CD4-positive, alpha-beta memory T cell (primary cell): ENCODE measurements at regions not wholly inside any gene's neighbourhood (a gene's known extent, or its start where the extent isn't known, plus 50 kb on each side); places are given as distances from the start of the nearest gene placed in this dataset.
"Not testable (repeated sequence)": the region's sequence is repeated elsewhere in the genome, so short reads cannot be mapped to it uniquely, and the experiment has no call there.

Experiments
- CTCF ChIA-PET: fragments of 350-600 bp; sonication (Branson Sonifier 250); formaldehyde crosslinking; loops from one replicate; lab custom pipeline; 2021; ENCODE audit warnings: inconsistent platforms; ENCODE audit not compliant: partially characterized antibody; lab: Charles Lee
- POLR2A ChIA-PET: fragments of 350-600 bp; sonication (Branson Sonifier 250); formaldehyde crosslinking; loops from one replicate; lab custom pipeline; 2021; ENCODE audit not compliant: partially characterized antibody; lab: Charles Lee
- DNase-seq, 5 donors: peaks; one replicate each; pipeline versions ENCODE4 v3.0.0 to v3.0.0-alpha.2; 2020 to 2022; ENCODE audit warnings: mixed read lengths in 1 of 5
- H3K27ac ChIP-seq: one replicate; pipeline ENCODE4 v1.7.0; 2013; ENCODE audit warnings: low read depth, low read length
- H3K27me3 ChIP-seq: 2 replicates; pipeline ENCODE4 v1.7.0; 2013; ENCODE audit warnings: mild to moderate bottlenecking, low read length, moderate library complexity; ENCODE audit not compliant: insufficient read depth
- H3K36me3 ChIP-seq: 2 replicates; pipeline ENCODE4 v1.7.0; 2013; ENCODE audit warnings: mild to moderate bottlenecking, low read length, moderate library complexity; ENCODE audit not compliant: insufficient read depth
- H3K4me1 ChIP-seq: 2 replicates; pipeline ENCODE4 v1.7.0; 2013; ENCODE audit warnings: mild to moderate bottlenecking, low read length, moderate library complexity; ENCODE audit not compliant: insufficient read depth
- H3K4me3 ChIP-seq, 2 donors: one replicate each; pipeline ENCODE4 v1.7.0; 2013; ENCODE audit warnings: low read length in 2 of 2, mild to moderate bottlenecking in 1 of 2
- H3K9me3 ChIP-seq, 2 donors: one replicate each; pipeline ENCODE4 v1.7.0; 2013; ENCODE audit warnings: low read length in 2 of 2, control low read depth in 1 of 2; ENCODE audit not compliant: control insufficient read depth in 1 of 2
- H3K27ac Mint-ChIP-seq, 7 donors: one replicate each; pipeline ENCODE4 v1.8.0; 2020 to 2021; ENCODE audit warnings: mixed read lengths in 7 of 7, mild to moderate bottlenecking in 6 of 7, inconsistent platforms in 3 of 7, moderate library complexity in 3 of 7
- H3K27me3 Mint-ChIP-seq, 2 donors: one replicate each; pipeline ENCODE4 v1.8.0; 2020 to 2021; ENCODE audit warnings: mixed read lengths in 2 of 2
- H3K36me3 Mint-ChIP-seq, 2 donors: one replicate each; pipeline ENCODE4 v1.8.0; 2020 to 2021; ENCODE audit warnings: mixed read lengths in 2 of 2, inconsistent platforms in 1 of 2, mild to moderate bottlenecking in 1 of 2
- H3K4me1 Mint-ChIP-seq, 4 donors: one replicate each; pipeline ENCODE4 v1.8.0; 2020 to 2021; ENCODE audit warnings: mixed read lengths in 4 of 4, mild to moderate bottlenecking in 1 of 4
- H3K4me3 Mint-ChIP-seq, 8 donors: one replicate each; pipeline ENCODE4 v1.8.0; 2020 to 2021; ENCODE audit warnings: mixed read lengths in 8 of 8, mild to moderate bottlenecking in 7 of 8, moderate library complexity in 6 of 8, inconsistent platforms in 3 of 8
- H3K9me3 Mint-ChIP-seq, 8 donors: one replicate each; pipeline ENCODE4 v1.8.0; 2020 to 2021; ENCODE audit warnings: mixed read lengths in 8 of 8, mild to moderate bottlenecking in 5 of 8, inconsistent platforms in 3 of 8, moderate library complexity in 1 of 8
- intact Hi-C: fragments of 100-400 bp; cut with micrococcal nuclease; formaldehyde crosslinking; loops from one replicate; pipeline ENCODE4 v1.15.1; 2023

GRCh38 chr16:35614883-35615282, 2155.5 kb downstream of the TP53TG3F start:
- H3K27me3 ChIP-seq, H3K4me3 ChIP-seq, DNase-seq, CTCF ChIA-PET, H3K9me3 ChIP-seq, H3K27ac ChIP-seq, H3K4me1 Mint-ChIP-seq, H3K27me3 Mint-ChIP-seq, H3K4me3 Mint-ChIP-seq, intact Hi-C loops, POLR2A ChIA-PET, H3K4me1 ChIP-seq, H3K36me3 Mint-ChIP-seq, H3K36me3 ChIP-seq, H3K27ac Mint-ChIP-seq: not testable (repeated sequence)
- peaks cover 6 to 41% (median 33%) of the 10 kb centered on the region in 8 donors for H3K9me3 Mint-ChIP-seq

GRCh38 chr16:35619176-35619575, 2159.8 kb downstream of the TP53TG3F start:
- H3K27ac ChIP-seq, H3K27me3 Mint-ChIP-seq, H3K4me3 ChIP-seq, CTCF ChIA-PET, H3K36me3 ChIP-seq, POLR2A ChIA-PET, DNase-seq, H3K27ac Mint-ChIP-seq, H3K4me3 Mint-ChIP-seq, intact Hi-C loops, H3K4me1 Mint-ChIP-seq, H3K9me3 ChIP-seq, H3K27me3 ChIP-seq, H3K36me3 Mint-ChIP-seq, H3K4me1 ChIP-seq: not testable (repeated sequence)
- peaks cover 6 to 57% (median 48%) of the 10 kb centered on the region in 8 donors for H3K9me3 Mint-ChIP-seq

GRCh38 chr16:35626041-35626440, 2166.6 kb downstream of the TP53TG3F start:
- POLR2A ChIA-PET = no interaction called here
- Mint-ChIP-seq H3K4me3 (no peak overlapping the region), H3K27ac (no peak overlapping the region), H3K9me3 (peaks cover 5 to 48% (median 17%) of the 10 kb centered on the region in 8 donors), H3K36me3 (no peaks in the 10 kb centered on the region), H3K27me3 (no peaks in the 10 kb centered on the region), H3K4me1 (no peaks in the 10 kb centered on the region)
- H3K4me1 ChIP-seq = no peaks in the 10 kb centered on the region
- peaks cover 0 to 4% of the 10 kb centered on the region in 2 donors for H3K9me3 ChIP-seq
- no peaks in the 10 kb centered on the region for H3K36me3 ChIP-seq
- DNase-seq = no peak
- intact Hi-C loops = no loop called here
- H3K27me3 ChIP-seq = no peaks in the 10 kb centered on the region
- H3K27ac ChIP-seq = no peak overlapping the region
- CTCF ChIA-PET = no interaction called here
- H3K4me3 ChIP-seq = no peak overlapping the region

DNA sequence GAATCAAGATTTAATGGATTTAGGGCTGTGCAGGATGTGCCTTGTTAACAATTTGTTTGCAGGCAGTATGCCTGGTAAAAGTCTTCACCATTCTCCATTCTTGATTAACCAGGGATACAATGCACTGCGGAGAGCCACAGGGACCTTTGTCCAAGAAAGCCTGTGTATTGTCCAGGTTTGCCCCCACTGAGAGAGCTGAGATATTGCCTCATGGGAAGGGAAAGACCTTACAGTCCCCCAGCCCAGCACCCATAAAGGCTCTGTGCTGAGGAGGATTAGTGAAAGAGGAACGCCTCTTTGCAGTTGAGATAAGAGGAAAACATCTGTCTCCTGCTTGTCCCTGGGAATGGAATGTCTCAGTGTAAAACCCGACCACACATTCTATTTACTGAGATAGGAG, 2169.6 kb downstream of the TP53TG3F start:
- intact Hi-C loops = no loop called here
- peaks cover 5 to 56% (median 18%) of the 10 kb centered on the region in 8 donors for H3K9me3 Mint-ChIP-seq

GRCh38 chr16:35631261-35631945, 2172.0 kb downstream of the TP53TG3F start:
- H3K36me3 ChIP-seq = no peaks in the 10 kb centered on the region
- ChIA-PET CTCF (no interaction called here), POLR2A (no interaction called here)
- H3K4me3 ChIP-seq = no peak overlapping the region
- Mint-ChIP-seq H3K9me3 (peaks cover 5 to 52% (median 18%) of the 10 kb centered on the region in 8 donors), H3K27me3 (no peaks in the 10 kb centered on the region), H3K27ac (no peak overlapping the region), H3K4me3 (no peak overlapping the region), H3K36me3 (no peaks in the 10 kb centered on the region), H3K4me1 (no peaks in the 10 kb centered on the region)
- H3K27ac ChIP-seq = no peak overlapping the region
- H3K27me3 ChIP-seq = no peaks in the 10 kb centered on the region
- no peaks in the 10 kb centered on the region for H3K9me3 ChIP-seq
- H3K4me1 ChIP-seq = no peaks in the 10 kb centered on the region
- intact Hi-C loops = no loop called here
- DNase-seq = no peak

More for the DNA sequence above, 2169.6 kb downstream of the TP53TG3F start:
- POLR2A ChIA-PET = no interaction called here
- H3K27ac ChIP-seq = no peak overlapping the region
- H3K4me1 ChIP-seq = no peaks in the 10 kb centered on the region
- no peak overlapping the region for H3K4me3 ChIP-seq
- Mint-ChIP-seq H3K4me3 (no peak overlapping the region), H3K27me3 (no peaks in the 10 kb centered on the region), H3K4me1 (no peaks in the 10 kb centered on the region), H3K36me3 (no peaks in the 10 kb centered on the region), H3K27ac (no peak overlapping the region)
- no peaks in the 10 kb centered on the region for H3K9me3 ChIP-seq
- CTCF ChIA-PET = no interaction called here
- no peak for DNase-seq
- no peaks in the 10 kb centered on the region for H3K27me3 ChIP-seq
- no peaks in the 10 kb centered on the region for H3K36me3 ChIP-seq

GRCh38 chr16:35636480-35637230, 2177.2 kb downstream of the TP53TG3F start:
- Histone ChIP-seq H3K9me3 (peaks cover 0 to 18% of the 10 kb centered on the region in 2 donors), H3K27me3 (no peaks in the 10 kb centered on the region), H3K27ac (no peak overlapping the region), H3K4me3 (no peak overlapping the region), H3K4me1 (no peaks in the 10 kb centered on the region), H3K36me3 (no peaks in the 10 kb centered on the region)
- Mint-ChIP-seq H3K4me3 (no peak overlapping the region), H3K4me1 (peaks cover 0 to 12% (median 0%) of the 10 kb centered on the region in 4 donors), H3K9me3 (peaks cover 0 to 53% (median 27%) of the 10 kb centered on the region in 8 donors), H3K36me3 (no peaks in the 10 kb centered on the region), H3K27me3 (no peaks in the 10 kb centered on the region), H3K27ac (peak overlapping the region in 1 of 7 donors; percentile 54)
- POLR2A ChIA-PET = no interaction called here
- intact Hi-C loops = no loop called here
- CTCF ChIA-PET = no interaction called here
- DNase-seq = no peak

GRCh38 chr16:35637683-35638082, 2178.3 kb downstream of the TP53TG3F start:
- Mint-ChIP-seq H3K4me1 (peaks cover 0 to 12% (median 0%) of the 10 kb centered on the region in 4 donors), H3K27me3 (no peaks in the 10 kb centered on the region), H3K9me3 (peaks cover 0 to 58% (median 30%) of the 10 kb centered on the region in 8 donors), H3K27ac (no peak overlapping the region), H3K36me3 (no peaks in the 10 kb centered on the region), H3K4me3 (no peak overlapping the region)
- Histone ChIP-seq H3K9me3 (peaks cover 0 to 18% of the 10 kb centered on the region in 2 donors), H3K27ac (no peak overlapping the region), H3K4me3 (no peak overlapping the region), H3K36me3 (no peaks in the 10 kb centered on the region), H3K4me1 (no peaks in the 10 kb centered on the region), H3K27me3 (no peaks in the 10 kb centered on the region)
- intact Hi-C loops = no loop called here
- POLR2A ChIA-PET = no interaction called here
- CTCF ChIA-PET = no interaction called here
- no peak for DNase-seq
